Epithelial cell of proximal tubule (primary cell): ENCODE measurements at regions not wholly inside any gene's neighbourhood (a gene's known extent, or its start where the extent isn't known, plus 50 kb on each side); places are given as distances from the start of the nearest gene placed in this dataset.
A peak's percentile ranks its signal among the peaks of the same experiment; 100 is the strongest.

Source experiments
- DNase-seq: peaks from one replicate; pipeline ENCODE4 v3.0.0-alpha.2; 2011; ENCODE audit warnings: low read depth
- H3K4me3 ChIP-seq: 2 replicates; pipeline ENCODE4 v1.5.1; 2011; ENCODE audit warnings: low read depth, mild to moderate bottlenecking, low read length
- TF ChIP-seq, protein P1 (sequence below): conservative IDR thresholded peaks from 2 replicates; pipeline ENCODE4 v1.5.1; 2012; ENCODE audit warnings: low read depth, mild to moderate bottlenecking, low read length

DNA sequence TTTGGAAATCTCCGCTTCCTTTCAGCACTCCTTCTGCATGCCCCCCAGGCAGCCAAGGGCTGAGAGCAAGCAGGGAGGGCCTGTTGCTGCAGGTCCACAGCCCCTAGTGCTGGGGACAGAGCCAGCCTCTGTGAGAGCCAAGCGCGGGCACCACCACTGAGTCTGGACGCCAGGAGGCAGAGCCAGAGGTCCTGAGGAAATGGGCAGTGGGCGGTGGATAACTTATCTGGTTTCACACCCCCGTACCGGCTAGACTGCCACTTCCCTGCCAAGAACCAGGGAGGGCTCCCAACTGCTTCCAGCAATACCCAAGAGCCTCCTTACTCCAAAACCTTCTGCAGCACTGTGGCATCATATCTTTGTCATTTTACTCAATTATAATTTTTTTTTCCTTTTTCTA, 141.6 kb upstream of the IGF1R start:
- TF ChIP-seq, protein P1, sequence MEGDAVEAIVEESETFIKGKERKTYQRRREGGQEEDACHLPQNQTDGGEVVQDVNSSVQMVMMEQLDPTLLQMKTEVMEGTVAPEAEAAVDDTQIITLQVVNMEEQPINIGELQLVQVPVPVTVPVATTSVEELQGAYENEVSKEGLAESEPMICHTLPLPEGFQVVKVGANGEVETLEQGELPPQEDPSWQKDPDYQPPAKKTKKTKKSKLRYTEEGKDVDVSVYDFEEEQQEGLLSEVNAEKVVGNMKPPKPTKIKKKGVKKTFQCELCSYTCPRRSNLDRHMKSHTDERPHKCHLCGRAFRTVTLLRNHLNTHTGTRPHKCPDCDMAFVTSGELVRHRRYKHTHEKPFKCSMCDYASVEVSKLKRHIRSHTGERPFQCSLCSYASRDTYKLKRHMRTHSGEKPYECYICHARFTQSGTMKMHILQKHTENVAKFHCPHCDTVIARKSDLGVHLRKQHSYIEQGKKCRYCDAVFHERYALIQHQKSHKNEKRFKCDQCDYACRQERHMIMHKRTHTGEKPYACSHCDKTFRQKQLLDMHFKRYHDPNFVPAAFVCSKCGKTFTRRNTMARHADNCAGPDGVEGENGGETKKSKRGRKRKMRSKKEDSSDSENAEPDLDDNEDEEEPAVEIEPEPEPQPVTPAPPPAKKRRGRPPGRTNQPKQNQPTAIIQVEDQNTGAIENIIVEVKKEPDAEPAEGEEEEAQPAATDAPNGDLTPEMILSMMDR: no peak
- no peak overlapping the region for H3K4me3 ChIP-seq
- DNase-seq: no peak

- H3K4me3 ChIP-seq: peak overlapping the region; percentile 39
- DNase-seq: peak; percentile 19
- TF ChIP-seq, protein P1: no peak
Observed at GRCh38 chr15:98513428-98513986, 134.8 kb upstream of the IGF1R start.

GRCh38 chr15:98514034-98514622, 134.2 kb upstream of the IGF1R start:
- peak overlapping the region; percentile 39 for H3K4me3 ChIP-seq
- DNase-seq: peak; percentile 23
- TF ChIP-seq, protein P1: no peak

- H3K4me3 ChIP-seq: no peak overlapping the region
Observed at GRCh38 chr15:98518823-98519561, 129.3 kb upstream of the IGF1R start.

GRCh38 chr15:98519767-98520550, 128.4 kb upstream of the IGF1R start:
- H3K4me3 ChIP-seq: no peak overlapping the region
- DNase-seq: no peak
- TF ChIP-seq, protein P1: no peak

More at GRCh38 chr15:98518823-98519561, 129.3 kb upstream of the IGF1R start:
- DNase-seq: no peak
- TF ChIP-seq, protein P1: peak; percentile 82

- H3K4me3 ChIP-seq: no peak overlapping the region
- no peak for DNase-seq
- TF ChIP-seq, protein P1: no peak
Observed at GRCh38 chr15:98522127-98522526, 126.2 kb upstream of the IGF1R start.
